ENCODE measurements at regions not wholly inside any gene's neighbourhood (a gene's known extent, or its start where the extent isn't known, plus 50 kb on each side); places are given as distances from the start of the nearest gene placed in this dataset.

DNA sequence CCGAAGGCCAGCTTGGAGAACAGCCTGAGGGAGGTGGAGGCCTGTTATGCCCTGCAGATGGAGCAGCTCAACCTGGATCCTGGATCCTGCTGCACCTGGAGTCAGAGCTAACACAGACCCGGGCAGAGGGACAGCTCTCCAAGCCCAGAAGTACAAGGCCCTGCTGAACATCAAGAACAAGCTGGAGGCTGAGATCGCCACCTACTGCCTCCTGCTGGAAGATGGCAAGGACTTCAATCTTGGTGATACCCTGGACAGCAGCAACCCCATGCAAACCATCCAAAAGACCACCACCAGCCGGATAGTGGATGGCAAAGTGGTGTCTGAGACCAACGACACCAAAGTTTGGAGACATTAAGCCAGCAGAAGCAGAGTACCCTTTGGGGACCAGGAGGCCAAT, 223.5 kb upstream of the ID4 start:
- no peak overlapping the region for H3K4me2 ChIP-seq (ENCODE audit: insufficient read depth, low read length)
- intact Hi-C loops (cut with micrococcal nuclease) = no loop called here

DNA sequence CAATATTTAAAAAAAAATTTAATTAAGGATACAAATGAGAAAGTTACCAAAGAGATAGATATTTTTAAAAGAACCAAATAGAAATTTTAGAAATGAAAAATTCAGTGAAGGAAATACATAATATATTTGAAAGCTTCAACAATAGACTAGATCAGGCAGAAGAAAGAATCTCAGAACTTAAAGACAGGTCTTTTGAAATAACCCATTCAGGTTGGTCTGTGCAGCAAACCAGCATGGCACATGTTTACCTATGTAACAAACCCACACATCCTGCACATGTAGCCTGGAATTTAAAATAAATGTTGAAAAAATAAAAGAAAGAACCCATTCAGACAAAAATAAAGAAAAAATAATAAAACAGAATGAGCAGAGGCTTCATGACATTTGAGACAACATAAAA, 221.1 kb upstream of the ID4 start:
- FAIRE-seq (no peak), DNase-seq (ENCODE audit: low read depth, low spot score) (no peak)
- Histone ChIP-seq H3K9me3 (replicated peaks; ENCODE audit: control insufficient read depth, insufficient read depth, low read length) (no peaks in the 10 kb centered on the region), H3K27ac (ENCODE audit: insufficient read depth, low read depth, low read length) (no peak overlapping the region), H2AFZ (ENCODE audit: low read depth, low read length) (no peak overlapping the region), H3K9ac (replicated peaks; ENCODE audit: extremely low read depth, insufficient read depth, low read length) (no peak overlapping the region), H3K4me2 (ENCODE audit: insufficient read depth, low read length) (no peak overlapping the region), H3K9me1 (replicated peaks; ENCODE audit: control insufficient read depth, extremely low read depth, insufficient read depth, low read length) (no peaks in the 10 kb centered on the region), H3K4me3 (replicated peaks in 1 of 3; ENCODE audit: insufficient read depth in 1 of 3, low read depth in 1 of 3, low read length in 3 of 3) (no peak overlapping the region), H3K79me2 (ENCODE audit: control insufficient read depth, insufficient read depth, low read length) (no peaks in the 10 kb centered on the region), H3K4me1 (ENCODE audit: control insufficient read depth, extremely low read depth, insufficient read depth, low read length) (no peaks in the 10 kb centered on the region), H4K20me1 (replicated peaks; ENCODE audit: control insufficient read depth, extremely low read depth, insufficient read depth, low read length) (no peaks in the 10 kb centered on the region), H3K36me3 (ENCODE audit: control insufficient read depth in 2 of 2, extremely low read depth in 1 of 2, insufficient read depth in 2 of 2, low read length in 2 of 2) (no peaks in the 10 kb centered on the region), H3K27me3 (ENCODE audit: control insufficient read depth in 2 of 2, insufficient read depth in 2 of 2, low read length in 2 of 2) (no peaks in the 10 kb centered on the region)
- POLR2A ChIA-PET = no interaction called here
- intact Hi-C loops (cut with micrococcal nuclease) = no loop called here
- dilution Hi-C loops (cut with MboI; ENCODE audit: extremely low pct_ligation_motif_present, low sequenced_read_pairs) = no loop called here
- no TSS peak for BruUV-seq (replicated peaks)
- CTCF ChIA-PET = no interaction called here
- TF ChIP-seq JUN (IDR thresholded peaks at IDR 0.05; ENCODE audit: borderline replicate concordance, insufficient read depth, insufficient read length, low read depth) (no peak), POLR2A (IDR thresholded peaks at IDR 0.05; ENCODE audit: low read depth, low read length) (no peak), GATA2 (IDR thresholded peaks at IDR 0.05; ENCODE audit: insufficient read depth, insufficient read length, low read depth, low read length) (no peak), MYC (IDR thresholded peaks at IDR 0.05; ENCODE audit: low read depth, low read length) (no peak), FOS (IDR thresholded peaks at IDR 0.05; ENCODE audit: borderline replicate concordance, insufficient read depth, low read length) (no peak), POLR2AphosphoS5 (IDR thresholded peaks at IDR 0.05; ENCODE audit: insufficient read depth, low read depth, low read length) (no peak), MAX (IDR thresholded peaks at IDR 0.05; ENCODE audit: insufficient read depth, insufficient read length) (no peak), EZH2 (IDR thresholded peaks at IDR 0.05; ENCODE audit: borderline replicate concordance, low read depth, low read length, severe bottlenecking) (no peak)
- TF ChIP-seq, protein P1, sequence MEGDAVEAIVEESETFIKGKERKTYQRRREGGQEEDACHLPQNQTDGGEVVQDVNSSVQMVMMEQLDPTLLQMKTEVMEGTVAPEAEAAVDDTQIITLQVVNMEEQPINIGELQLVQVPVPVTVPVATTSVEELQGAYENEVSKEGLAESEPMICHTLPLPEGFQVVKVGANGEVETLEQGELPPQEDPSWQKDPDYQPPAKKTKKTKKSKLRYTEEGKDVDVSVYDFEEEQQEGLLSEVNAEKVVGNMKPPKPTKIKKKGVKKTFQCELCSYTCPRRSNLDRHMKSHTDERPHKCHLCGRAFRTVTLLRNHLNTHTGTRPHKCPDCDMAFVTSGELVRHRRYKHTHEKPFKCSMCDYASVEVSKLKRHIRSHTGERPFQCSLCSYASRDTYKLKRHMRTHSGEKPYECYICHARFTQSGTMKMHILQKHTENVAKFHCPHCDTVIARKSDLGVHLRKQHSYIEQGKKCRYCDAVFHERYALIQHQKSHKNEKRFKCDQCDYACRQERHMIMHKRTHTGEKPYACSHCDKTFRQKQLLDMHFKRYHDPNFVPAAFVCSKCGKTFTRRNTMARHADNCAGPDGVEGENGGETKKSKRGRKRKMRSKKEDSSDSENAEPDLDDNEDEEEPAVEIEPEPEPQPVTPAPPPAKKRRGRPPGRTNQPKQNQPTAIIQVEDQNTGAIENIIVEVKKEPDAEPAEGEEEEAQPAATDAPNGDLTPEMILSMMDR (IDR thresholded peaks at IDR 0.05; ENCODE audit: extremely low read depth in 1 of 2, insufficient read depth in 1 of 2, low read depth in 1 of 2, low read length in 2 of 2) = no peak

More for the DNA sequence above, 223.5 kb upstream of the ID4 start:
- dilution Hi-C loops (cut with MboI; ENCODE audit: extremely low pct_ligation_motif_present, low sequenced_read_pairs) = no loop called here
- H3K4me3 ChIP-seq (replicated peaks in 1 of 3; ENCODE audit: insufficient read depth in 1 of 3, low read depth in 1 of 3, low read length in 3 of 3) = no peak overlapping the region
- no peaks in the 10 kb centered on the region for H3K9me3 ChIP-seq (replicated peaks; ENCODE audit: control insufficient read depth, insufficient read depth, low read length)
- no peak for FAIRE-seq
- POLR2A ChIA-PET = no interaction called here
- no peaks in the 10 kb centered on the region for H3K79me2 ChIP-seq (ENCODE audit: control insufficient read depth, insufficient read depth, low read length)
- no peaks in the 10 kb centered on the region for H3K27me3 ChIP-seq (ENCODE audit: control insufficient read depth in 2 of 2, insufficient read depth in 2 of 2, low read length in 2 of 2)
- CTCF ChIA-PET = no interaction called here
- no peak overlapping the region for H2AFZ ChIP-seq (ENCODE audit: low read depth, low read length)
- TF ChIP-seq POLR2A (IDR thresholded peaks at IDR 0.05; ENCODE audit: low read depth, low read length) = no peak
- TF ChIP-seq, protein P1 (IDR thresholded peaks at IDR 0.05; ENCODE audit: extremely low read depth in 1 of 2, insufficient read depth in 1 of 2, low read depth in 1 of 2, low read length in 2 of 2) = no peak
- H3K9ac ChIP-seq (replicated peaks; ENCODE audit: extremely low read depth, insufficient read depth, low read length) = no peak overlapping the region
- H3K4me1 ChIP-seq (ENCODE audit: control insufficient read depth, extremely low read depth, insufficient read depth, low read length) = no peaks in the 10 kb centered on the region
- no peak for DNase-seq (ENCODE audit: low read depth, low spot score)
- no peaks in the 10 kb centered on the region for H3K36me3 ChIP-seq (ENCODE audit: control insufficient read depth in 2 of 2, extremely low read depth in 1 of 2, insufficient read depth in 2 of 2, low read length in 2 of 2)
- no peak overlapping the region for H3K27ac ChIP-seq (ENCODE audit: insufficient read depth, low read depth, low read length)
- BruUV-seq (replicated peaks) = no TSS peak
- H3K9me1 ChIP-seq (replicated peaks; ENCODE audit: control insufficient read depth, extremely low read depth, insufficient read depth, low read length) = no peaks in the 10 kb centered on the region
- no peaks in the 10 kb centered on the region for H4K20me1 ChIP-seq (replicated peaks; ENCODE audit: control insufficient read depth, extremely low read depth, insufficient read depth, low read length)

All from endothelial cell of umbilical vein (primary cell).